ENCODE measurements at regions not wholly inside any gene's neighbourhood (a gene's known extent, or its start where the extent isn't known, plus 50 kb on each side); places are given as distances from the start of the nearest gene placed in this dataset.

DNA sequence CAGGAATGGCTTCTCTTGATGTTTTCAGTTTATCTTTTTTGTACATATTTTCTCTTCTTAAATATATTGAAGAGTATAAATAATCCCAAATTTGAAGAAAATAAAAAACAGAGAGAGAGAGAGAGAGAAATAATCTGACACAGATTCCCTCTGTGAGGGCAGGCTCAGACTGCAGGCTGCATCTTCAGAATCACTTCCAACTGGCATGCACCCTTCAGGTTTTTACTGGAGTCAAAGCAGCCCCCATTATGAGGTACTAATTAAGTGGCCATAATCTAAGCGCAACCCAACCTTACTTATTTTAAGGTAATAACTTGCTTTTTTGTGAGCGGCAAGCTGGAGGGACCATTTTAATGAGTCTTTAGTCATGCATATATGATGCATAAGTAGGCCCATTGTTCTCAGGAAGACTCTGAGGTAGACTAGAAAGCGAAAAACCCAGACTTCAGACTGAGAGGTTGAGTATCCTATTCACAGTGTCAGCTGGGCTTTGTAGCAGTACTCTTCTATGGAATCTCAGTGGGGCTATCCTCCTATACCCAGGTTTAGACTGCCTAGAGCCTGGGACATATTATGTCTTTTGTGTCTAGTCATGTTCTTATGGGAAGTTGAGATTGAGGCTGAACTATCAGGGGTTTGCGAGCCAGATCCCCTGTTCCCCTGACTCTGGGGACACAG lies 167.4 kb downstream of the SP3 start:
- no peak overlapping the region for H3K4me3 ChIP-seq (ENCODE audit: low read depth, low read length)
- DNase-seq (ENCODE audit: low read depth): no peak
- in situ Hi-C loops (cut with HindIII; ENCODE audit: low sequenced_read_pairs): no loop called here
- TF ChIP-seq, protein P1, sequence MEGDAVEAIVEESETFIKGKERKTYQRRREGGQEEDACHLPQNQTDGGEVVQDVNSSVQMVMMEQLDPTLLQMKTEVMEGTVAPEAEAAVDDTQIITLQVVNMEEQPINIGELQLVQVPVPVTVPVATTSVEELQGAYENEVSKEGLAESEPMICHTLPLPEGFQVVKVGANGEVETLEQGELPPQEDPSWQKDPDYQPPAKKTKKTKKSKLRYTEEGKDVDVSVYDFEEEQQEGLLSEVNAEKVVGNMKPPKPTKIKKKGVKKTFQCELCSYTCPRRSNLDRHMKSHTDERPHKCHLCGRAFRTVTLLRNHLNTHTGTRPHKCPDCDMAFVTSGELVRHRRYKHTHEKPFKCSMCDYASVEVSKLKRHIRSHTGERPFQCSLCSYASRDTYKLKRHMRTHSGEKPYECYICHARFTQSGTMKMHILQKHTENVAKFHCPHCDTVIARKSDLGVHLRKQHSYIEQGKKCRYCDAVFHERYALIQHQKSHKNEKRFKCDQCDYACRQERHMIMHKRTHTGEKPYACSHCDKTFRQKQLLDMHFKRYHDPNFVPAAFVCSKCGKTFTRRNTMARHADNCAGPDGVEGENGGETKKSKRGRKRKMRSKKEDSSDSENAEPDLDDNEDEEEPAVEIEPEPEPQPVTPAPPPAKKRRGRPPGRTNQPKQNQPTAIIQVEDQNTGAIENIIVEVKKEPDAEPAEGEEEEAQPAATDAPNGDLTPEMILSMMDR (IDR thresholded peaks at IDR 0.05; ENCODE audit: low read depth, low read length, missing control alignments): no peak

DNA sequence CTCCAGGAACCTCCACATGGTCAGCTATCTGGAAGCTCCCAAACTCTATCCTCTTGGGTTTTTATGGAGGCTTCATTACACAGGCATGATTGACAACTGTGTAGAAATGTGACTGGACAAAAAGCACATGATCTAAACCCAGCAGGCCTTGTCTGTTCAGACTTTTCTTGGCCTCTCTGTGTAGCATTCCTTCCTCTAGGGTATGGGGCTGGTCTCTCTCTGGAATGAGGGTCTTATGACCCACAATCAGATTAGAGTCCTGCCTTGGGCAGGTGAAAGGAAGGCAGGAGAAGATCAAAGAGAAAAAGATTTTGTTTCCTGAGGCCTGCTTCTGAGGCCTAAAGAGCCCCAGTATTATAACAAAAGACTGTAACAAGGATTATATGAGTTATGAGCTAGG lies 162.7 kb downstream of the SP3 start:
- no peak for DNase-seq (ENCODE audit: low read depth)
- in situ Hi-C loops (cut with HindIII; ENCODE audit: low sequenced_read_pairs): no loop called here
- H3K4me3 ChIP-seq (ENCODE audit: low read depth, low read length): no peak overlapping the region
- TF ChIP-seq, protein P1 (IDR thresholded peaks at IDR 0.05; ENCODE audit: low read depth, low read length, missing control alignments): no peak

DNA sequence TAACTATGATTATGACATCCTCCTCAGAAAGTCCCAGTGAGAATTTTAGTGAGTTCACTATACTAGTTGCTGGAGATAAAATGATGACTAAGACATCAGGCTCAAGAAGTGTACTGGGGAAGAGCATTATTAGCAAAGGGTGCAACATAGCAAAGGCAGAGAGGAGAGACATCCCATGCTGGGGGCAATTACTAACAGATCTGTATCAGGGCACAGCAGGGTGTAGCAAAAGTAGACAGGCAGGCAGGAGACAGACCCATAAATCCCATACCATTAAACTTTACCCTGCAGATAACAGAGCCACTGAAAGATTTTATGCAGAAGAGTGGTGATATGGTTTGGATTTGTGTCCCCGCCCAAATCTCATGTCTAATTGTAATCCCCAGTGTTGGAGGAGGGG lies 161.7 kb downstream of the SP3 start:
- no peak for DNase-seq (ENCODE audit: low read depth)
- in situ Hi-C loops (cut with HindIII; ENCODE audit: low sequenced_read_pairs): no loop called here
- TF ChIP-seq, protein P1 (IDR thresholded peaks at IDR 0.05; ENCODE audit: low read depth, low read length, missing control alignments): no peak
- no peak overlapping the region for H3K4me3 ChIP-seq (ENCODE audit: low read depth, low read length)

DNA sequence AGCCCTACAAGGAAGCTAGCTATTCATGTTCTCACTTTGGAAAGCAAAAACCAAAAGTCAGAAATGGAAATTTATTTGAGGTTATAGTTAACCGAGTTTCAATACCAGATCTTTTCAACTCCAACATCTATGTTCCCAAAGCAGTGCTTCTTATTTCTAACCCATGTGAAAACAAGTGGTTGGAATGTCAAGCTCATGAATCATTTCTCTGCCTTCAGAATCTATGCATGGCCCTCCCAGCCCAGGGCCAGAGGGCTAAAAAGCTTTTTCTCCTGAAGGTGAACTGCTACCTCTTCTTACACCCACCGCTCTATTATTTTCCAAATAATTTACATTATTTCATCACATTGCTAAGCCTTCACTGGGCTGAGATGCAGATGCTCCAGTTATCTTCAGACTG lies 158.4 kb downstream of the SP3 start:
- no peak overlapping the region for H3K4me3 ChIP-seq (ENCODE audit: low read depth, low read length)
- in situ Hi-C loops (cut with HindIII; ENCODE audit: low sequenced_read_pairs): no loop called here
- no peak for DNase-seq (ENCODE audit: low read depth)
- TF ChIP-seq, protein P1 (IDR thresholded peaks at IDR 0.05; ENCODE audit: low read depth, low read length, missing control alignments): no peak

DNA sequence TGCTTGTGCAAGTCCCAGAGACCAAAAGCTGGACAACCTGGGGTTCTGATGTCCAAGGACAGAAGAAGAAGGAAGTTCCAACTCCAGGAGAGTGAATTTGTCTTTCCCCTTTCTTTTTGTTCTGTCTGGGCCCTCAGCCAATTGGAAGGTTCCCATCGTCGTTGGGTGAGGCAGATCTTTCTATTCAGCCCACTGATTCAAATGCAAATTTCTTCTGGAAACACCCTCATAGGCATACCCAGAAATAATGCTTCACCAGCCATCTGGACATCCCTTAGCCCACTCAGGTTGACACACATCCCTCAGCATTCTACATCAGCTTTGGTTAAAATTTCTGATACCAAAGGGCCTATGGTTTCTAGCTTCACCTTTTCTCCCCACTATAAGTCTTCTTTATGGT lies 156.5 kb downstream of the SP3 start:
- TF ChIP-seq, protein P1 (IDR thresholded peaks at IDR 0.05; ENCODE audit: low read depth, low read length, missing control alignments): no peak
- DNase-seq (ENCODE audit: low read depth): no peak
- H3K4me3 ChIP-seq (ENCODE audit: low read depth, low read length): no peak overlapping the region
- in situ Hi-C loops (cut with HindIII; ENCODE audit: low sequenced_read_pairs): no loop called here

DNA sequence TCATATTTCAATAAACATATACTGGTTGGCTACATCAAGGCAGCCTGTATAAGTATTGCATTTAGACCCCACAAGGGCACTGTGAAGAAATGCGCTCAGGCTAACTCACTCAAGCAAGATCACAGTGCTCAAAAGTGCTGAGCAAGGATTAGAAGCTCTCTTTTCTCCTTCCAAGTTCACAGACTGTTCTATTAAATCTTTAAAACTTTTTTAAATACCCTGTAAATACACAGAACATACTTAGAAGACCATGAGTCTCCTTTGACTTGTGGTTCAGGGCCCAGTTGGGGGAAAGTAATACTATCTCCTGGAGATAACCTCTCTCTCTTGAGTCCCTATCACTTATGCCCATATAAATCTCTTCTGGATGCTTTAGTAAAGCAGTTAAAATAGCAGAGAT lies 152.9 kb downstream of the SP3 start:
- TF ChIP-seq, protein P1 (IDR thresholded peaks at IDR 0.05; ENCODE audit: low read depth, low read length, missing control alignments): no peak
- no peak overlapping the region for H3K4me3 ChIP-seq (ENCODE audit: low read depth, low read length)
- no peak for DNase-seq (ENCODE audit: low read depth)
- in situ Hi-C loops (cut with HindIII; ENCODE audit: low sequenced_read_pairs): no loop called here

Measured in astrocyte of the cerebellum (primary cell).